ENCODE measurements at regions not wholly inside any gene's neighbourhood (a gene's known extent, or its start where the extent isn't known, plus 50 kb on each side); places are given as distances from the start of the nearest gene placed in this dataset.

DNA sequence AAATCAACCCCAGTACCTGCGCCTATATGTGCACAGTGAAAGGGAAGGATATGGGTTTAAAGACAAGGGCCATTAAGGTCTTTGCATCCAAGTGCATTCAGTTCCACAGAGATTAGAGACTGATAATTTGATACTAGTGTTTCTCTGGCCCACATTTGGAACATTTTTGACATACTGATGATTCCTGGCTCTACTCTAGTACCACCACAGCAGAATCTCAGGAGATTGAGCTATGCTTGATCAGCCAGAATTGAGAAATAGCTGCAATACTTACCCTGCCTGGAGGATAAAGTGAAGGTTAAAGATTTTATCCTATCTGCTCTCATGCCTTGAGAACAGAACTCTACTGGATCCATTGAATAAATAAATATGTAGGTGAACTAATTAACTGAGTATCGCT, 1267.8 kb downstream of the SUCLG1 start:
- Histone ChIP-seq H3K36me3 (ENCODE audit: control insufficient read depth in 2 of 2, insufficient read depth in 2 of 2, low read length in 1 of 2) (no peaks in the 10 kb centered on the region), H3K4me2 (ENCODE audit: control insufficient read depth, insufficient read depth) (no peak overlapping the region), H2AFZ (ENCODE audit: control insufficient read depth, low read depth, low read length) (no peak overlapping the region), H3K9me3 (replicated peaks; ENCODE audit: control insufficient read depth, insufficient read depth, low read length) (no peaks in the 10 kb centered on the region), H3K4me3 (no peak overlapping the region), H4K20me1 (ENCODE audit: control insufficient read depth, insufficient read depth) (no peaks in the 10 kb centered on the region), H3K9ac (ENCODE audit: control insufficient read depth, insufficient read depth, low read length) (no peak overlapping the region), H3K27ac (ENCODE audit: control insufficient read depth, insufficient read depth) (no peak overlapping the region), H3K27me3 (replicated peaks in 1 of 2; ENCODE audit: control insufficient read depth in 2 of 2, insufficient read depth in 2 of 2, low read length in 1 of 2) (no peaks in the 10 kb centered on the region), H3K4me1 (ENCODE audit: control insufficient read depth, insufficient read depth, low read length) (no peaks in the 10 kb centered on the region), H3K79me2 (ENCODE audit: control insufficient read depth, insufficient read depth, low read length) (no peaks in the 10 kb centered on the region)
- POLR2A ChIA-PET: no interaction called here
- no peak for TF ChIP-seq NR2F1 (conservative IDR thresholded peaks at IDR 0.05)
- no peak for TF ChIP-seq SMAD1 (IDR thresholded peaks at IDR 0.05; ENCODE audit: low read depth, partially characterized antibody)
- no peak for TF ChIP-seq SREBF2 (IDR thresholded peaks at IDR 0.05; ENCODE audit: low read length)
- TF ChIP-seq TAF1 (IDR thresholded peaks at IDR 0.05; ENCODE audit: borderline replicate concordance, low read depth, low read length): no peak
- no peak for TF ChIP-seq ZBED1 (IDR thresholded peaks at IDR 0.05; ENCODE audit: borderline replicate concordance)
- no peak for TF ChIP-seq TCF7 (IDR thresholded peaks at IDR 0.05; ENCODE audit: borderline replicate concordance)
- no peak for TF ChIP-seq CEBPB (IDR thresholded peaks at IDR 0.05; ENCODE audit: borderline replicate concordance in 1 of 2, low read depth in 2 of 2, low read length in 2 of 2)
- TF ChIP-seq CBX5 (IDR thresholded peaks at IDR 0.05; ENCODE audit: low read depth): no peak
- TF ChIP-seq, protein P1, sequence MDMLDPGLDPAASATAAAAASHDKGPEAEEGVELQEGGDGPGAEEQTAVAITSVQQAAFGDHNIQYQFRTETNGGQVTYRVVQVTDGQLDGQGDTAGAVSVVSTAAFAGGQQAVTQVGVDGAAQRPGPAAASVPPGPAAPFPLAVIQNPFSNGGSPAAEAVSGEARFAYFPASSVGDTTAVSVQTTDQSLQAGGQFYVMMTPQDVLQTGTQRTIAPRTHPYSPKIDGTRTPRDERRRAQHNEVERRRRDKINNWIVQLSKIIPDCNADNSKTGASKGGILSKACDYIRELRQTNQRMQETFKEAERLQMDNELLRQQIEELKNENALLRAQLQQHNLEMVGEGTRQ (IDR thresholded peaks at IDR 0.05; ENCODE audit: borderline replicate concordance, low read depth, low read length): no peak
- TF ChIP-seq MEF2A (IDR thresholded peaks at IDR 0.05; ENCODE audit: insufficient read depth, low read depth, low read length): no peak
- TF ChIP-seq SUPT20H (IDR thresholded peaks at IDR 0.05; ENCODE audit: borderline replicate concordance, control insufficient read depth, low read depth, low read length): no peak
- no peak for TF ChIP-seq BRCA1 (IDR thresholded peaks at IDR 0.05; ENCODE audit: low read depth, low read length)
- no peak for TF ChIP-seq ZNF622 (IDR thresholded peaks at IDR 0.05)
- FAIRE-seq (no peak), DNase-seq (ENCODE audit: low read depth, low spot score) (no peak), ATAC-seq (no peak)
- SMC1A ChIA-PET (ENCODE audit: uncharacterized antibody, unreplicated experiment): no interaction called here
- BruUV-seq (replicated peaks): no TSS peak
- WGBS (ENCODE audit: insufficient coverage, insufficient replicate concordance, low lambda C conversion rate, missing lambda C conversion rate): 50% methylated on average over 2 of the region's 2 CpGs
- in situ Hi-C loops (cut with MboI): no loop called here
- intact Hi-C loops (cut with micrococcal nuclease; ENCODE audit: unreplicated experiment): no loop called here
- CTCF ChIA-PET: no interaction called here
- RAD21 ChIA-PET (ENCODE audit: unreplicated experiment): no interaction called here
